NCI-H128 (cell line): ENCODE measurements at regions not wholly inside any gene's neighbourhood (a gene's known extent, or its start where the extent isn't known, plus 50 kb on each side); places are given as distances from the start of the nearest gene placed in this dataset.

Experiments
- DNase-seq: peaks from one replicate; lab custom pipeline; 2025; ENCODE audit not compliant: unreplicated experiment; lab: John Stamatoyannopoulos, UW

- DNase-seq = no peak
These were observed 121.5 kb upstream of the EGLN3 start for GRCh38 chr14:34072401-34072800.

GRCh38 chr14:34070917-34071407 is 120.1 kb upstream of the EGLN3 start:
- DNase-seq = no peak

- DNase-seq = no peak
These were observed 119.1 kb upstream of the EGLN3 start for GRCh38 chr14:34069854-34070582.

- no peak for DNase-seq
These were observed 116.7 kb upstream of the EGLN3 start for GRCh38 chr14:34067587-34067986.

- no peak for DNase-seq
These were observed 115.0 kb upstream of the EGLN3 start for GRCh38 chr14:34065690-34066391.

- no peak for DNase-seq
These were observed 114.4 kb upstream of the EGLN3 start for GRCh38 chr14:34065236-34065635.

GRCh38 chr14:34064349-34064748 is 113.5 kb upstream of the EGLN3 start:
- DNase-seq = no peak

GRCh38 chr14:34063470-34064164 is 112.7 kb upstream of the EGLN3 start:
- no peak for DNase-seq

- no peak for DNase-seq
These were observed 112.2 kb upstream of the EGLN3 start for GRCh38 chr14:34063042-34063441.

GRCh38 chr14:34062353-34062973 is 111.6 kb upstream of the EGLN3 start:
- no peak for DNase-seq

GRCh38 chr14:34060651-34060999 is 109.8 kb upstream of the EGLN3 start:
- no peak for DNase-seq

- peak; percentile 3 for DNase-seq
These were observed 109.2 kb upstream of the EGLN3 start for GRCh38 chr14:34059925-34060650.

- DNase-seq = no peak
These were observed 108.4 kb upstream of the EGLN3 start for GRCh38 chr14:34059037-34059924.

- DNase-seq = no peak
These were observed 107.6 kb upstream of the EGLN3 start for GRCh38 chr14:34058510-34058909.

GRCh38 chr14:34056046-34056445 is 105.2 kb upstream of the EGLN3 start:
- no peak for DNase-seq

GRCh38 chr14:34055157-34055950 is 104.5 kb upstream of the EGLN3 start:
- no peak for DNase-seq

GRCh38 chr14:34053666-34054065 is 102.8 kb upstream of the EGLN3 start:
- no peak for DNase-seq

- no peak for DNase-seq
These were observed 101.8 kb upstream of the EGLN3 start for GRCh38 chr14:34052658-34053014.

GRCh38 chr14:34051966-34052657 is 101.2 kb upstream of the EGLN3 start:
- DNase-seq = no peak
